DOHH2 (cell line): ENCODE measurements at regions not wholly inside any gene's neighbourhood (a gene's known extent, or its start where the extent isn't known, plus 50 kb on each side); places are given as distances from the start of the nearest gene placed in this dataset.
"Not testable (repeated sequence)": the region's sequence is repeated elsewhere in the genome, so short reads cannot be mapped to it uniquely, and the experiment has no call there.

Experiments
- H3F3A ChIP-seq: fragments of 200-600 bp; sonication (generic), shearing (Covaris generic); 2 replicates; pipeline ENCODE4 v1.6.0; 2016; ENCODE audit warnings: antibody characterized with exemption, mild to moderate bottlenecking; ENCODE audit not compliant: control insufficient read depth, insufficient read depth
- H3K27ac ChIP-seq: fragments of 200-600 bp; sonication (generic); 2 replicates; pipeline ENCODE4 v1.5.1; 2014; ENCODE audit warnings: low read depth, mild to moderate bottlenecking, low read length, moderate library complexity
- H3K27me3 ChIP-seq: fragments of 200-600 bp; sonication (generic); 2 replicates; pipeline ENCODE4 v1.6.1; 2014; ENCODE audit warnings: mild to moderate bottlenecking, low read length, mixed read lengths; ENCODE audit not compliant: control insufficient read depth
- H3K36me3 ChIP-seq: fragments of 200-600 bp; sonication (generic); 2 replicates; pipeline ENCODE4 v1.6.1; 2014; ENCODE audit warnings: mild to moderate bottlenecking, low read length, moderate library complexity, mixed read lengths; ENCODE audit not compliant: control insufficient read depth
- H3K4me1 ChIP-seq: fragments of 200-600 bp; sonication (generic); 2 replicates; pipeline ENCODE4 v1.6.1; 2014; ENCODE audit warnings: mild to moderate bottlenecking, low read length, mixed read lengths; ENCODE audit not compliant: control insufficient read depth
- H3K4me2 ChIP-seq: fragments of 200-600 bp; sonication (generic); 2 replicates; pipeline ENCODE4 v1.6.0; 2014; ENCODE audit warnings: mild to moderate bottlenecking, low read length, moderate library complexity
- H3K4me3 ChIP-seq: fragments of 200-600 bp; sonication (generic); 2 replicates; pipeline ENCODE4 v1.5.1; 2014; ENCODE audit warnings: mild to moderate bottlenecking, low read length, mixed read lengths
- H3K79me2 ChIP-seq: fragments of 200-600 bp; sonication (generic); 2 replicates; pipeline ENCODE4 v1.6.1; 2014; ENCODE audit warnings: mild to moderate bottlenecking, low read length, mixed read lengths; ENCODE audit not compliant: control insufficient read depth
- H3K9me2 ChIP-seq: fragments of 200-600 bp; sonication (generic); replicated peaks from 2 replicates; pipeline ENCODE4 v1.6.1; 2014; ENCODE audit warnings: mild to moderate bottlenecking, low read length, mixed read lengths; ENCODE audit not compliant: control insufficient read depth
- H3K9me3 ChIP-seq: fragments of 200-600 bp; sonication (generic); 2 replicates; pipeline ENCODE4 v1.6.1; 2014; ENCODE audit warnings: antibody characterized with exemption, low read length, mixed read lengths; ENCODE audit not compliant: control insufficient read depth, insufficient read depth
- H4K20me1 ChIP-seq: fragments of 200-600 bp; sonication (generic); 2 replicates; pipeline ENCODE4 v1.6.0; 2014; ENCODE audit warnings: low read depth, mild to moderate bottlenecking, antibody characterized with exemption, low read length, moderate library complexity; ENCODE audit not compliant: control insufficient read depth, insufficient read depth
- EZH2phosphoT487 ChIP-seq: fragments of 200-600 bp; sonication (generic); IDR thresholded peaks from 2 replicates; pipeline ENCODE4 v1.6.1; 2017; ENCODE audit warnings: borderline replicate concordance, mild to moderate bottlenecking, antibody characterized with exemption, low read length, moderate library complexity, mixed read lengths
- TF ChIP-seq, protein P1 (sequence below): fragments of 200-600 bp; sonication (generic); IDR thresholded peaks from one replicate; pipeline ENCODE4 v1.5.1; 2014; ENCODE audit warnings: antibody characterized with exemption, mild to moderate bottlenecking, low read depth, low read length; ENCODE audit not compliant: poor library complexity, severe bottlenecking

DNA sequence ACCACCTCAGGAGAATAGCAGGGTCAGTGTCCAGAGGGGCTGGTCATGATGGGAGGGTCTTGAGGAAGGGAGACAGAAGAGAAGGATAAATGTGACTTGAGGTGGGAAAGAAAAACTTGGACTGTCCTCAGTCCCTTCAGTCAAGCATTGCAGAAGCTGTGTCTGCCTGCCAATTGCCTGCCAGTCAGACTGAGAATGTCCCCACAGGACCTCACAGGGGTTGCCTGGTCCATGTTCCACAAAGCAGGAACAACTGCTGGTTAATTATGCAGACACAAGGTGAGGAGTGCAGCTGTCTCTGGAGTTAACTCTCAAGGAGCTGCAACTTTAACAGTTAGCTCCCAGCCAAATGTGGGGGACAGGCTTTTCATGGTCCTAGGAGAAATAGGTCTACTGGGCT lies 75.7 kb downstream of the TRIM43 start:
- Histone ChIP-seq H3K4me1 (no peaks in the 10 kb centered on the region), H3K9me3 (no peaks in the 10 kb centered on the region), H3K27ac (no peak overlapping the region), H3K4me3 (no peak overlapping the region), H3K4me2 (no peak overlapping the region), H3K27me3 (no peaks in the 10 kb centered on the region), H3K9me2 (no peaks in the 10 kb centered on the region), H3K79me2 (no peaks in the 10 kb centered on the region), H4K20me1 (no peaks in the 10 kb centered on the region), H3K36me3 (no peaks in the 10 kb centered on the region), H3F3A (no peaks in the 10 kb centered on the region)
- TF ChIP-seq, protein P1, sequence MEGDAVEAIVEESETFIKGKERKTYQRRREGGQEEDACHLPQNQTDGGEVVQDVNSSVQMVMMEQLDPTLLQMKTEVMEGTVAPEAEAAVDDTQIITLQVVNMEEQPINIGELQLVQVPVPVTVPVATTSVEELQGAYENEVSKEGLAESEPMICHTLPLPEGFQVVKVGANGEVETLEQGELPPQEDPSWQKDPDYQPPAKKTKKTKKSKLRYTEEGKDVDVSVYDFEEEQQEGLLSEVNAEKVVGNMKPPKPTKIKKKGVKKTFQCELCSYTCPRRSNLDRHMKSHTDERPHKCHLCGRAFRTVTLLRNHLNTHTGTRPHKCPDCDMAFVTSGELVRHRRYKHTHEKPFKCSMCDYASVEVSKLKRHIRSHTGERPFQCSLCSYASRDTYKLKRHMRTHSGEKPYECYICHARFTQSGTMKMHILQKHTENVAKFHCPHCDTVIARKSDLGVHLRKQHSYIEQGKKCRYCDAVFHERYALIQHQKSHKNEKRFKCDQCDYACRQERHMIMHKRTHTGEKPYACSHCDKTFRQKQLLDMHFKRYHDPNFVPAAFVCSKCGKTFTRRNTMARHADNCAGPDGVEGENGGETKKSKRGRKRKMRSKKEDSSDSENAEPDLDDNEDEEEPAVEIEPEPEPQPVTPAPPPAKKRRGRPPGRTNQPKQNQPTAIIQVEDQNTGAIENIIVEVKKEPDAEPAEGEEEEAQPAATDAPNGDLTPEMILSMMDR: no peak
- TF ChIP-seq EZH2phosphoT487: no peak

DNA sequence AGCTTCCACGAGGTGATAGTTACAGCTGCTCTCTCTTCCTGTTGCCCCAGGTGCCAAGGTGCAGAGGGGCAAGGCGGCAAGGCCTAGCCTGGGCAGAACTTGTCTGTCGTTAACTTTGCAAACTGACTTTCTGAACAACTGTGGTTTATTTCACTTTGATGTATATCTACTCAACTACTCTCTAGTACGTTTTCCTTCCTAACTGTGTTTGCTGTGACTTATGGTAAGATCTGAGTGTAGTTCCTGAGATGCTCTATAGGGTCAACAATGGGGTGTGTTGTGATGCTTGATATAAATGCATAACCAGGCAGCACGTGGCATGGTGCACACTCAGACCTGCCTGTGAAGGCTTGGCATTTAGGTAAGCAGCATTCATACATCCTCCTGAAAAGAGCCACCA lies 77.1 kb downstream of the TRIM43 start:
- H3K27ac ChIP-seq, H3F3A ChIP-seq, H3K27me3 ChIP-seq, H3K9me2 ChIP-seq, H3K36me3 ChIP-seq, H4K20me1 ChIP-seq, H3K4me2 ChIP-seq, H3K4me1 ChIP-seq, H3K79me2 ChIP-seq, H3K9me3 ChIP-seq, H3K4me3 ChIP-seq: not testable (repeated sequence)

DNA sequence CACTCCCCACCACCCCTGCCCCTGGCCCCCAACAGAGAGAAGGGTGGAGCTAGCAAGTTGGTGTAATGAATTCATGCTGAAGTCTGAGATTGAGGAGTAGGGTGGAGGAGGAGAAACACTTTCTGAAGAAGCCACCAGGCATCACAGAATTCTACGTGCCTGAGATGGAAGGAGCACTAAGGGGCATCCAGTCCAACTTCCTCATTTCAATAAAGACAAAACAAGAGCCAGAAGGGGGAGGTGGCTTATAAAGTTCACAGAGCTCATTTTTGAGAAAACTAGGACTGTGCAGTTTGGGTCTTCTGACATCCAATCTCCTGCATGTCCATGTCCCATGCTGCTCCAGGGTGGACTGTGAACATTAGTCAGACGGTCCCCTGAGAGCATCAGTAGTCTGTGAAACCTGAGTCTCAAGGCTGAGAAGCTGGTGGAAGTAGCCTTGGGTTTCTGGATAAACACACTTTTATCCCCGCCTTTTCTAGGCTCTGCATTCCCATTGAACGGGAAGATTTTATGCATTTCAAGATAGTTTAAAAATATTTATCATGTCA lies 77.7 kb downstream of the TRIM43 start:
- H3K27ac ChIP-seq: no peak overlapping the region
- TF ChIP-seq, protein P1: no peak
- TF ChIP-seq EZH2phosphoT487: no peak
- H3K9me2 ChIP-seq: no peaks in the 10 kb centered on the region
- no peaks in the 10 kb centered on the region for H3K4me1 ChIP-seq
- no peaks in the 10 kb centered on the region for H4K20me1 ChIP-seq
- no peak overlapping the region for H3K4me3 ChIP-seq
- no peak overlapping the region for H3K4me2 ChIP-seq
- H3K79me2 ChIP-seq: no peaks in the 10 kb centered on the region
- H3K27me3 ChIP-seq: no peaks in the 10 kb centered on the region
- no peaks in the 10 kb centered on the region for H3F3A ChIP-seq
- no peaks in the 10 kb centered on the region for H3K9me3 ChIP-seq
- H3K36me3 ChIP-seq: no peaks in the 10 kb centered on the region

DNA sequence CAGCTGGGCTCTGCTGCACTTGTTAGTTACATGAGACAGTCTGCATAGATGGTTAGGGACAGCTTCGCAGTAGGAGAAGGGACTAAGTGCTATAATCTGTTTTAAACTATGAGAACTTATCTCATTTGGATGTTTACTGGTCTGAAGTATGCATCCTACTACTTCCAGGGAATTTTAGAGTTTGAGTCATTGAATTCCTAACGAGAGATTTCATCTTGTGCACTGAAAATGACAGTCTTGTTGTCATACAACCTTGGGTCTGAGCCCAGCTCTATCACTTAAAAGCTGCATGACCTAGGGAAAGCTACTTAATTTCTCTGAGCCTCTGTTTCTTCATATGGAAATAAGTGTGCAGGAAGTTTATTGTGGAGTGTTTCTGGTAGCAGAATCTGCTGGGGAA lies 78.4 kb downstream of the TRIM43 start:
- Histone ChIP-seq H3K36me3 (no peaks in the 10 kb centered on the region), H3K27me3 (no peaks in the 10 kb centered on the region), H3K9me3 (no peaks in the 10 kb centered on the region), H3K79me2 (no peaks in the 10 kb centered on the region), H3K4me3 (no peak overlapping the region), H3K9me2 (no peaks in the 10 kb centered on the region), H3K4me2 (no peak overlapping the region), H4K20me1 (no peaks in the 10 kb centered on the region), H3F3A (no peaks in the 10 kb centered on the region), H3K4me1 (no peaks in the 10 kb centered on the region), H3K27ac (no peak overlapping the region)
- TF ChIP-seq, protein P1: no peak
- TF ChIP-seq EZH2phosphoT487: no peak
